SH-SY5Y (cell line): ENCODE measurements at regions not wholly inside any gene's neighbourhood (a gene's known extent, or its start where the extent isn't known, plus 50 kb on each side); places are given as distances from the start of the nearest gene placed in this dataset.

Experiments used
- GATA2 ChIP-seq: IDR thresholded peaks from 2 replicates; pipeline ENCODE4 v1.6.1; 2011; ENCODE audit warnings: mild to moderate bottlenecking, low read depth, low read length
- GATA3 ChIP-seq: IDR thresholded peaks from 2 replicates; pipeline ENCODE4 v1.6.1; 2011; ENCODE audit warnings: low read depth, mild to moderate bottlenecking, low read length, moderate library complexity

- no peak for TF ChIP-seq GATA2
- no peak for TF ChIP-seq GATA3
Measured at GRCh38 chr1:37323486-37324377, 150.6 kb upstream of the ZC3H12A start.
